GM23338 (cell line): ENCODE measurements at regions not wholly inside any gene's neighbourhood (a gene's known extent, or its start where the extent isn't known, plus 50 kb on each side); places are given as distances from the start of the nearest gene placed in this dataset.

ENCODE experiments used
- ATAC-seq: fragments of 200-7000 bp; cut with Tn5 transposase; 3 replicates; pipeline ENCODE4 v1.9.1; 2020
- DNase-seq: peaks from one replicate; pipeline ENCODE4 v3.0.0-alpha.2; 2015; ENCODE audit warnings: low spot score
- H2AFZ ChIP-seq: fragments of 200-600 bp; sonication (generic); 2 replicates; pipeline ENCODE4 v1.8.0; 2016; ENCODE audit warnings: antibody characterized with exemption, mild to moderate bottlenecking, moderate library complexity
- H3F3A ChIP-seq: fragments of 200-600 bp; sonication (generic); replicated peaks from 2 replicates; pipeline ENCODE4 v1.8.0; 2017; ENCODE audit warnings: antibody characterized with exemption, mixed run types, low read depth
- H3K27ac ChIP-seq: fragments of 200-600 bp; sonication (generic); 2 replicates; pipeline ENCODE4 v1.6.1; 2016; ENCODE audit warnings: low read depth
- H3K27me3 ChIP-seq: fragments of 200-600 bp; sonication (generic); 2 replicates; pipeline ENCODE4 v1.8.0; 2016; ENCODE audit warnings: mild to moderate bottlenecking, mixed run types, moderate library complexity; ENCODE audit not compliant: insufficient read depth
- H3K36me3 ChIP-seq: fragments of 200-600 bp; sonication (generic); 2 replicates; pipeline ENCODE4 v1.8.0; 2016; ENCODE audit warnings: mild to moderate bottlenecking; ENCODE audit not compliant: insufficient read depth
- H3K4me1 ChIP-seq: fragments of 200-600 bp; sonication (generic); 2 replicates; pipeline ENCODE4 v1.8.0; 2016; ENCODE audit warnings: mild to moderate bottlenecking, moderate library complexity; ENCODE audit not compliant: insufficient read depth
- H3K4me2 ChIP-seq: fragments of 200-600 bp; sonication (generic); 2 replicates; pipeline ENCODE4 v1.7.1; 2017; ENCODE audit warnings: mixed run types
- H3K4me3 ChIP-seq: fragments of 200-600 bp; sonication (generic); 2 replicates; pipeline ENCODE4 v1.6.1; 2016; ENCODE audit warnings: mixed run types
- H3K79me2 ChIP-seq: fragments of 200-600 bp; sonication (generic); replicated peaks from 2 replicates; pipeline ENCODE4 v1.8.0; 2017; ENCODE audit warnings: mild to moderate bottlenecking; ENCODE audit not compliant: insufficient read depth
- H3K9me2 ChIP-seq: fragments of 200-600 bp; sonication (generic); 2 replicates; pipeline ENCODE4 v1.8.0; 2017; ENCODE audit not compliant: insufficient read depth
- H4K20me1 ChIP-seq: fragments of 200-600 bp; sonication (generic); replicated peaks from 2 replicates; pipeline ENCODE4 v1.8.0; 2017; ENCODE audit warnings: mild to moderate bottlenecking; ENCODE audit not compliant: insufficient read depth
- H3K27ac Mint-ChIP-seq: 2 replicates; pipeline ENCODE4 v1.8.0; 2020; ENCODE audit warnings: inconsistent platforms, mild to moderate bottlenecking, moderate library complexity, mixed read lengths
- H3K27me3 Mint-ChIP-seq: 3 replicates; pipeline ENCODE4 v1.8.0; 2022; ENCODE audit warnings: low read depth, mild to moderate bottlenecking, moderate library complexity, mixed read lengths, inconsistent platforms; ENCODE audit not compliant: insufficient read depth, poor library complexity
- H3K36me3 Mint-ChIP-seq: 3 replicates; pipeline ENCODE4 v1.8.0; 2021; ENCODE audit warnings: low read depth, mild to moderate bottlenecking, inconsistent platforms, moderate library complexity, mixed read lengths
- H3K4me1 Mint-ChIP-seq: 3 replicates; pipeline ENCODE4 v1.8.0; 2020; ENCODE audit warnings: mild to moderate bottlenecking, inconsistent platforms, mixed read lengths
- H3K4me3 Mint-ChIP-seq: 3 replicates; pipeline ENCODE4 v1.8.0; 2021; ENCODE audit warnings: moderate library complexity, mild to moderate bottlenecking, inconsistent platforms, mixed read lengths
- H3K9me3 Mint-ChIP-seq: 3 replicates; pipeline ENCODE4 v1.8.0; 2020; ENCODE audit warnings: moderate library complexity, mild to moderate bottlenecking, inconsistent platforms, mixed read lengths
- CREB1 ChIP-seq: fragments of 250-450 bp; sonication (Bioruptor Pico); IDR thresholded peaks from 2 replicates; pipeline ENCODE4 v1.5.0; 2020; ENCODE audit warnings: low read depth, mild to moderate bottlenecking, moderate library complexity
- CTCF ChIP-seq, 2 experiments: fragments of 200-600 bp in 1 of 2; sonication (generic) in 1 of 2; conservative IDR thresholded peaks; 2 replicates each; pipeline versions ENCODE4 v1.5.1 to v1.6.1; 2016 to 2017; ENCODE audit warnings: antibody characterized with exemption in 2 of 2, low read depth in 2 of 2, mild to moderate bottlenecking in 2 of 2, moderate library complexity in 1 of 2
- ETS1 ChIP-seq: IDR thresholded peaks from 2 replicates; pipeline ENCODE4 v1.6.1; 2016; ENCODE audit warnings: antibody characterized with exemption
- EZH2 ChIP-seq: fragments of 200-600 bp; sonication (generic); IDR thresholded peaks from one replicate; pipeline ENCODE4 v1.8.0; 2017; ENCODE audit warnings: antibody characterized with exemption, mild to moderate bottlenecking, low read depth; ENCODE audit not compliant: unreplicated experiment
- EZH2phosphoT487 ChIP-seq: fragments of 200-600 bp; sonication (generic); IDR thresholded peaks from one replicate; pipeline ENCODE4 v1.8.1; 2018; ENCODE audit warnings: antibody characterized with exemption; ENCODE audit not compliant: unreplicated experiment
- NANOG ChIP-seq: IDR thresholded peaks from 2 replicates; pipeline ENCODE4 v1.6.1; 2016; ENCODE audit warnings: antibody characterized with exemption, borderline replicate concordance
- POLR2AphosphoS5 ChIP-seq: IDR thresholded peaks from 2 replicates; pipeline ENCODE4 v1.6.1; 2016; ENCODE audit warnings: antibody characterized with exemption, low read depth
- REST ChIP-seq: IDR thresholded peaks from one replicate; pipeline ENCODE4 v1.6.1; 2018; ENCODE audit warnings: antibody characterized with exemption; ENCODE audit not compliant: unreplicated experiment
- ZNF114 ChIP-seq: fragments of 250-450 bp; sonication (Bioruptor Pico); IDR thresholded peaks from 2 replicates; pipeline ENCODE4 v1.5.0; 2020; ENCODE audit warnings: mild to moderate bottlenecking, moderate library complexity
- ZNF331 ChIP-seq: fragments of 250-450 bp; sonication (Bioruptor Pico); IDR thresholded peaks from 2 replicates; pipeline ENCODE4 v1.5.0; 2020; ENCODE audit warnings: low read depth, mild to moderate bottlenecking, moderate library complexity
- ZNF462 ChIP-seq: fragments of 250-450 bp; sonication (Bioruptor Pico); IDR thresholded peaks from 2 replicates; pipeline ENCODE4 v1.5.0; 2020; ENCODE audit warnings: mild to moderate bottlenecking, moderate library complexity

- Histone ChIP-seq H3K27me3 (no peaks in the 10 kb centered on the region), H2AFZ (no peak overlapping the region), H3K4me3 (no peak overlapping the region), H3K9me2 (no peaks in the 10 kb centered on the region), H4K20me1 (no peaks in the 10 kb centered on the region), H3F3A (no peaks in the 10 kb centered on the region), H3K4me1 (0 out of 2 replicates have a peak, but pooled peaks cover 6% of the 10 kb centered on the region), H3K36me3 (no peaks in the 10 kb centered on the region), H3K4me2 (no peak overlapping the region), H3K27ac (no peak overlapping the region), H3K79me2 (no peaks in the 10 kb centered on the region)
- Mint-ChIP-seq H3K36me3 (no peaks in the 10 kb centered on the region), H3K27me3 (peaks cover 2% of the 10 kb centered on the region), H3K9me3 (no peaks in the 10 kb centered on the region), H3K4me1 (peaks cover 7% of the 10 kb centered on the region; the same call in 2 of the 3 replicates), H3K27ac (no peak overlapping the region), H3K4me3 (no peak overlapping the region)
- ATAC-seq = no peak
- DNase-seq = no peak
- no peak for TF ChIP-seq POLR2AphosphoS5
- TF ChIP-seq ZNF462 = no peak
- no peak for TF ChIP-seq CREB1 (CRISPR knock-in tag)
- no peak for TF ChIP-seq CTCF (conservative IDR thresholded peaks at IDR 0.05; ENCODE audit: low read depth in 2 of 2)
- no peak for TF ChIP-seq ZNF114 (CRISPR knock-in tag)
- TF ChIP-seq NANOG = no peak
- no peak for TF ChIP-seq ZNF331 (CRISPR knock-in tag)
- no peak for TF ChIP-seq REST
- TF ChIP-seq EZH2 = no peak
- TF ChIP-seq ETS1 = no peak
- no peak for TF ChIP-seq EZH2phosphoT487
Measured at GRCh38 chr13:107518780-107519179, 696.6 kb downstream of the LIG4 start.
